ENCODE measurements at regions not wholly inside any gene's neighbourhood (a gene's known extent, or its start where the extent isn't known, plus 50 kb on each side); places are given as distances from the start of the nearest gene placed in this dataset.

GRCh38 chr2:165007161-165007744 lies 51.9 kb upstream of the SLC38A11 start:
- Histone ChIP-seq H3F3A (ENCODE audit: insufficient read depth, low read length) (no peaks in the 10 kb centered on the region), H3K9me2 (ENCODE audit: low read depth, low read length) (no peaks in the 10 kb centered on the region), H3K79me2 (ENCODE audit: insufficient read depth, low read length) (no peaks in the 10 kb centered on the region), H3K4me1 (ENCODE audit: insufficient read depth, low read length, severe bottlenecking) (no peaks in the 10 kb centered on the region), H3K9ac (ENCODE audit: low read length) (no peak overlapping the region), H3K27me3 (ENCODE audit: insufficient read depth, low read length) (no peaks in the 10 kb centered on the region), H3K4me3 (ENCODE audit: low read depth, low read length, poor library complexity, severe bottlenecking) (no peak overlapping the region), H3K27ac (ENCODE audit: low read depth, low read length, poor library complexity, severe bottlenecking) (no peak overlapping the region), H3K9me3 (ENCODE audit: low read length) (no peaks in the 10 kb centered on the region), H3K4me2 (ENCODE audit: low read length) (no peak overlapping the region), H3K36me3 (ENCODE audit: insufficient read depth, low read length) (no peaks in the 10 kb centered on the region), H4K20me1 (ENCODE audit: insufficient read depth, low read length) (no peaks in the 10 kb centered on the region), H2AFZ (ENCODE audit: low read length) (no peak overlapping the region)
- TF ChIP-seq CTCF (IDR thresholded peaks at IDR 0.05; ENCODE audit: low read length) = no peak
- no peak for TF ChIP-seq EZH2 (IDR thresholded peaks at IDR 0.05; ENCODE audit: borderline replicate concordance, low read length)

Measured in OCI-LY1 (cell line).